ENCODE measurements at regions not wholly inside any gene's neighbourhood (a gene's known extent, or its start where the extent isn't known, plus 50 kb on each side); places are given as distances from the start of the nearest gene placed in this dataset.
"Not testable (repeated sequence)": the region's sequence is repeated elsewhere in the genome, so short reads cannot be mapped to it uniquely, and the experiment has no call there.

DNA sequence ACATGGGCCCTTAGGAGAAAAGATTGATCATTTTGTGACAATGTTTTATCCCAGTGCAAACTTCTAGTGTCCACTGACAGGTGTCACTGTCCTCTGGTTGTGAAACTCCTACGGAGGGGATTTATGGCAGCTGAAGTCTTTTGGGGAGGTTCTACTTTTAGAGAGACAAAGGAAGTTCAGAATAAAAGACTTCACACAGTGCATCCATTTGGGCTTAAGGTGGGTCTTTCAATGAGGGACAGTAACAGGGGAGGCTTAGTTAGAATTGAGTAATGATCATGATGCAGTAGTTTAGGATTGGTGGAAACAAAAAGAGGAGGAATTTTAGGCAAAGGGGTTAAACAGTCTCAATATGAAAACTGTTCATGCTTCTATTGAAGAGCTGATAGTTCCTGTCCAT, 501.1 kb upstream of the NRP1 start:
- intact Hi-C loops (cut with DNase I, micrococcal nuclease): no loop called here
- Histone ChIP-seq H3K4me1 (ENCODE audit: low read depth) (no peaks in the 10 kb centered on the region), H3K36me3 (ENCODE audit: low read depth) (no peaks in the 10 kb centered on the region), H3K9me3 (no peaks in the 10 kb centered on the region), H3K4me3 (no peak overlapping the region)
- ATAC-seq (no peak), DNase-seq (no peak)
- TF ChIP-seq, protein P1, sequence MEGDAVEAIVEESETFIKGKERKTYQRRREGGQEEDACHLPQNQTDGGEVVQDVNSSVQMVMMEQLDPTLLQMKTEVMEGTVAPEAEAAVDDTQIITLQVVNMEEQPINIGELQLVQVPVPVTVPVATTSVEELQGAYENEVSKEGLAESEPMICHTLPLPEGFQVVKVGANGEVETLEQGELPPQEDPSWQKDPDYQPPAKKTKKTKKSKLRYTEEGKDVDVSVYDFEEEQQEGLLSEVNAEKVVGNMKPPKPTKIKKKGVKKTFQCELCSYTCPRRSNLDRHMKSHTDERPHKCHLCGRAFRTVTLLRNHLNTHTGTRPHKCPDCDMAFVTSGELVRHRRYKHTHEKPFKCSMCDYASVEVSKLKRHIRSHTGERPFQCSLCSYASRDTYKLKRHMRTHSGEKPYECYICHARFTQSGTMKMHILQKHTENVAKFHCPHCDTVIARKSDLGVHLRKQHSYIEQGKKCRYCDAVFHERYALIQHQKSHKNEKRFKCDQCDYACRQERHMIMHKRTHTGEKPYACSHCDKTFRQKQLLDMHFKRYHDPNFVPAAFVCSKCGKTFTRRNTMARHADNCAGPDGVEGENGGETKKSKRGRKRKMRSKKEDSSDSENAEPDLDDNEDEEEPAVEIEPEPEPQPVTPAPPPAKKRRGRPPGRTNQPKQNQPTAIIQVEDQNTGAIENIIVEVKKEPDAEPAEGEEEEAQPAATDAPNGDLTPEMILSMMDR (IDR thresholded peaks at IDR 0.05): no peak

DNA sequence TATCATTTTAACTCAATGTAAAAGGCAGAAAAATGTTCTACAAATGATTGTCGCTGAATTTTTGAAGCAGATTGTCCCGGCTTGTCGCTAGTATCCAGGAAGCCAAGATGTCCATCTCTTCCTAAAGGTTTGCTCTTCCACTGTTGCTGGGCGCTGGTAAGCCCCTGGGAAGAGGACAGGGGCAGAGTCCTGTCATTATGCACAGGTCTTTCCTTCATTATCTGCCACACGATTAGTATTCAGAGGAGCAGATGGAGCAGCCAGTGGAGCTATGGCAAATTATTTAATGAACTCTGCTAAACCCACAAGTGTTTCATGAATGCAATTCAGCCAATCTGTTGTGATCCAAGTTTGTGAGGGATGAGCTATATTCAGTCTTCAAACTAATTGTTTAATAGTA, 499.1 kb upstream of the NRP1 start:
- ATAC-seq: no peak
- no peaks in the 10 kb centered on the region for H3K9me3 ChIP-seq
- H3K36me3 ChIP-seq (ENCODE audit: low read depth): no peaks in the 10 kb centered on the region
- TF ChIP-seq, protein P1 (IDR thresholded peaks at IDR 0.05): no peak
- H3K4me3 ChIP-seq: no peak overlapping the region
- intact Hi-C loops (cut with DNase I, micrococcal nuclease): no loop called here
- no peak for DNase-seq
- H3K4me1 ChIP-seq (ENCODE audit: low read depth): no peaks in the 10 kb centered on the region

DNA sequence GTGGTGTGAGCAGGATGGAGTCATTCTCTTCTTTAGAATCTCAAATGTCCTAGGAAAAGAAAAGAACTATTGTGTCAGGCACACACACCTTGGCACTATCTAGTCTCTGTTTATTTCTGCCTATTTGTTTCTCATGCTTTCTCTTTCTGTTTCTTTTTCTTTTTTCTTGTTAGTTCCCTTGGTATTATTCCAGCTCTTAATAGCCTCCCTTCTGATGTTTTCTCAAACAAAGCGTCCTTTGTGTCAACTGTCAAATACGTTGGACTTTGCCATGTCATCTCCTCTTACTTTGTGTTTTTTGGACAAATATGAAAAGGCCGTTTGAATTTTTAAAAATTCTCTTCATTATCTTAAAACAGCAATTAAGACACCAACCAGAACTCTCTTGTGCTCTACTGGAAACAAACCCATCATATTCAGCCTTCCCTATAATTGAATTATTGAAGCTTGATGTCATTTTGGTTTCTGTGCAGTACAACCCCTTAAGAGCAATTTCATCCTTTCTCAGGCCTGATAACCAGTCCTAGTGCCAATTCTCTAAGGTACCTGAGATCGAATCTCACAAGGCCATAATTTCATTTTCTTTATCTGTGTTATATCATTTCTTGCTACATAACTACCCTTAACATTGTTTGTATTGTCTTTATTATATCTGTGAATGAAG, 497.8 kb upstream of the NRP1 start:
- DNase-seq: no peak
- no peaks in the 10 kb centered on the region for H3K4me1 ChIP-seq (ENCODE audit: low read depth)
- no peaks in the 10 kb centered on the region for H3K36me3 ChIP-seq (ENCODE audit: low read depth)
- TF ChIP-seq, protein P1 (IDR thresholded peaks at IDR 0.05): no peak
- intact Hi-C loops (cut with DNase I, micrococcal nuclease): no loop called here
- no peaks in the 10 kb centered on the region for H3K9me3 ChIP-seq
- peak; percentile 32 for ATAC-seq
- H3K4me3 ChIP-seq: no peak overlapping the region

- no peak for ATAC-seq
- TF ChIP-seq, protein P1 (IDR thresholded peaks at IDR 0.05): no peak
- intact Hi-C loops (cut with DNase I, micrococcal nuclease): no loop called here
- no peaks in the 10 kb centered on the region for H3K9me3 ChIP-seq
- no peaks in the 10 kb centered on the region for H3K4me1 ChIP-seq (ENCODE audit: low read depth)
- H3K4me3 ChIP-seq: no peak overlapping the region
- DNase-seq: no peak
- H3K36me3 ChIP-seq (ENCODE audit: low read depth): no peaks in the 10 kb centered on the region
Observed at GRCh38 chr10:33831591-33831990, 497.1 kb upstream of the NRP1 start.

- H3K4me1 ChIP-seq (ENCODE audit: low read depth); H3K4me3 ChIP-seq; ATAC-seq; DNase-seq; H3K9me3 ChIP-seq; H3K36me3 ChIP-seq (ENCODE audit: low read depth); intact Hi-C loops (cut with DNase I, micrococcal nuclease): not testable (repeated sequence)
Observed at GRCh38 chr10:33829899-33830298, 495.4 kb upstream of the NRP1 start.

GRCh38 chr10:33828592-33828991, 494.1 kb upstream of the NRP1 start:
- ATAC-seq (no peak), DNase-seq (no peak)
- Histone ChIP-seq H3K4me3 (no peak overlapping the region), H3K4me1 (ENCODE audit: low read depth) (no peaks in the 10 kb centered on the region), H3K36me3 (ENCODE audit: low read depth) (no peaks in the 10 kb centered on the region), H3K9me3 (no peaks in the 10 kb centered on the region)
- TF ChIP-seq, protein P1 (IDR thresholded peaks at IDR 0.05): no peak
- intact Hi-C loops (cut with DNase I, micrococcal nuclease): no loop called here

Data from mucosa of descending colon (tissue), 3 donors.